ENCODE measurements at regions not wholly inside any gene's neighbourhood (a gene's known extent, or its start where the extent isn't known, plus 50 kb on each side); places are given as distances from the start of the nearest gene placed in this dataset.
"Not testable (repeated sequence)": the region's sequence is repeated elsewhere in the genome, so short reads cannot be mapped to it uniquely, and the experiment has no call there.

GRCh38 chr5:118146824-118147223 is 841.5 kb downstream of the DTWD2 start:
- DNase-seq, result no peak

- no peak for DNase-seq
These were observed 843.8 kb downstream of the DTWD2 start for GRCh38 chr5:118144540-118144939.

GRCh38 chr5:118139361-118139760 is 849.0 kb downstream of the DTWD2 start:
- no peak for DNase-seq

DNA sequence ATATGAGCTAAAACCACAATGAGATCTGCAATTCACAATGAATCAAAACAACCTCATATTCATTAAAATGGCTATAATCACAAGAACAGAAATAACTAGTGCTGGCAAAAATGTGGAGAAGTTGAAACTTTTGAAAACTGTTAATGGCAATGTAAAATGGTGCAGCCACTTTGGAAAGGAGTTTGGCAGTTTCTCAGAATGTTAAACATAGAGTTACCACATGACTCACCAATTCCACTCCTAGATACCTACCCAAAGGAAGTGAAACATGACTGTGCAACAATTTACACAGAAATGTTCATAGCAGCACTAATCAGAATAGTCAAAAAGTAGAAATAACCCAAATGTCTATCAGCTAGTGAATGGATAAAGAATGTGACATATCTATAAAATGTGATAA is 862.2 kb downstream of the DTWD2 start:
- DNase-seq, result no peak

GRCh38 chr5:118125687-118126086 is 862.7 kb downstream of the DTWD2 start:
- no peak for DNase-seq

DNA sequence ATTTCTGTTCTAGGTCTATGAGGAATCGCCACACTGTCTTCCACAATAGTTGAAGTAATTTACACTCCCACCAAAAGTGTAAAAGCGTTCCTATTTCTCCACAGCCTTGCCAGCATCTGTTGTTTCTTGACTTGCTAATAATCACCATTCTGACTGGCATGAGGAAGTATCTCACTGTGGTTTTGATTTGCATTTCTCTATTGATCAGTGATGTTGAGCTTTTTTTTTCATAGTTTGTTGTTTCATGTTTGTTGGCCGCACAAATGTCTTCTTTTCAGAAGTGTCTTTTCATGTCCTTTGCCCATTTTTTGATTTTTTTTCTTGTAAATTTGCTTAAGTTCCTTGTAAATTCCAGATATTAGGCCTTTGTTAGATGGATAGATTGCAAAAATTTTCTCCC is 867.1 kb downstream of the DTWD2 start:
- no peak for DNase-seq

- DNase-seq, result no peak
These were observed 872.6 kb downstream of the DTWD2 start for GRCh38 chr5:118115791-118116190.

- no peak for DNase-seq
These were observed 876.4 kb downstream of the DTWD2 start for GRCh38 chr5:118111956-118112355.

- DNase-seq, result not testable (repeated sequence)
These were observed 881.1 kb downstream of the DTWD2 start for GRCh38 chr5:118107246-118107645.

DNA sequence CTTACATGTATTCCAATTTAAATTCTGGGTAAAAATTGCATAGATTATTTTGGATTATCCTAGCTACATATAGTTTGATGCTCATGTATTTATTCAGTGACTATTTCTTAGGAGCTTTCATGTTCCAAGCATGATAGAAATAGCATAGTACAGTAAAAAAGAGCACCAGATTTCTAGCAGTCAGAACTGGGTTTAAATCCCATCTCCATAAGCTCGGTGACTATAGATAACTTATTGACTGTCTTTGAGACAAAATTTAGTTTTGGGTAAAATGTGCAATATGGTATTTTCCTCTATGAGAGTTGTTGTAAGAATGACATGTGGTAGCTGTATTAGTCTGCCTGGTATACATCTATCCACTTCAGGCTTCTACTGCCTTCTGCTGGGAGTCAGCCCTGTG is 889.6 kb downstream of the DTWD2 start:
- DNase-seq, result no peak

DNA sequence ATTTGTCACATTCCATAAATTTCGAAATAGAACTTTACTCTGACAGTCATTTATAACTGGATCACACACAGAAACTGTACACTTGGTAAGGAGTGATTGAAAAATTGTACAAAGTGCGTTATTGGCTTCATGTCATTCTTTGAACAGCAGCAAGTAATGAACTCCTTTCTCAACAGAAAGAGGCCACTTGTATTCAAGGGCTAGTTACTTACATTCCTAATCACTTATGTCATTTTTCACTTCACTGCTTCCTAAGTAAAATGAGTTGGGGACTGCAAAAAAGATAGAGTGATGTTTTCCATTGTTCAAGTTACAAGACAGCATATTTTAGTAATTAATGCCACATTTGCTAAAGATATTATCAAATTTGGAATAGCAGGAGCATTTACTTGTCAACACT is 893.2 kb downstream of the DTWD2 start:
- DNase-seq, result no peak

GRCh38 chr5:118088448-118088847 is 899.9 kb downstream of the DTWD2 start:
- DNase-seq, result no peak

DNA sequence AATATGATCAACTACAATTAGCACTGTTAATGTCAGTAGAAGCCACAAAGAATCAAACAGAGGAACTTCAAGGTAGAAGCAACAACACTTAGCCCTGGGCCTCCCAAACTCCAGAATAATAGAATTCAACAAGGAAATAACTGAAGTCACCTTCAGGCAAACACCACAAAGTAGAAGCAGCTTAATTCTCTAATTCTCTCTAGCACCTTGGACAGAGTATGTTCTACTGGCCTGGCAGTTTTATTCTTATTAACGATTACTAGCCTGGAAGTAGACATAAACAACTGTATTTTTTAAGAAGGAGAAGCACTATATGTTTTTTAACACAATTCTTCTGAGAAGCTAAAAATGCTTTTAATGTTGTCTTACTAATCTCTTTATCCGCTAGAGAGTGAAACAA is 911.9 kb downstream of the DTWD2 start:
- no peak for DNase-seq

DNA sequence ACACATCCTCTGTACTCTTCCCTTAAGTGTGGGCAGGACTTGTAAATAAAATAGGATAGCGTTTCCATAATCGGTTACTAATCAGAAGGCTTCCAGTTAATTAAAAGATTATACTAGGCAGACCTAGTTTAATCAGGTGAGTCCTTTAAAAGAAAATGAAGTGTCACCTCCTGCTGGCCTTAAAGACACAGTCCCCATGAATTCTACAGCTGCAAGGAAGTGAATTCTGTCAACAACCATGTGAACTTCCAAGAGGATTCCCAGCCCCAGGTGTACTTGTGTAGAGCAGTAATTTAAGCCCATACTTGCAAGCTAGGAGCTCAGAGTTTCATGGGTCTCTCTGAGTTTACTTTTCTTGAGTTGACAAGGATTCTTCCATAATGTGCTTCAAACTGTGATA is 918.3 kb downstream of the DTWD2 start:
- no peak for DNase-seq

- no peak for DNase-seq
These were observed 918.9 kb downstream of the DTWD2 start for GRCh38 chr5:118069452-118069851.

GRCh38 chr5:118068886-118069285 is 919.5 kb downstream of the DTWD2 start:
- DNase-seq, result no peak

GRCh38 chr5:118063836-118064235 is 924.5 kb downstream of the DTWD2 start:
- not testable (repeated sequence) for DNase-seq

DNA sequence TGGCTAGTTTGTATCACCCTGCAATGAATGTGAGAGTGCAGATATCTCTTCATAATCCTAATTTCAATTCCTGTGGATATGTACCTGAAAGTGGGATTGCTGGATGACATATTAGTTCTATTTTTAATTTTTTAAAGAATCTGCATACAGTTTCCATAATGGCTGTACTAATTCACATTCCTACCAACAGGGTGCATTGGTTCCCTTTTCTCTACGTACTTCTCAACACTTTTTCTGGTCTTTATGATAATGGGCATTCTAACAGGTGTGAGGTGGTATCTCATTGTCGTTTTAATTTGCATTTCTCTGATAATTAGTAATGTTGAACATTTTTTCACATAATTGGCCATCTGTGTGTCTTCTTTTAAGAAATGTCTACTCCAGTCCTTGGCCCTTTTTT is 927.5 kb downstream of the DTWD2 start:
- no peak for DNase-seq

- no peak for DNase-seq
These were observed 935.8 kb downstream of the DTWD2 start for GRCh38 chr5:118052503-118052902.

GRCh38 chr5:118044169-118044568 is 944.2 kb downstream of the DTWD2 start:
- DNase-seq, result no peak

- DNase-seq, result no peak
These were observed 944.8 kb downstream of the DTWD2 start for GRCh38 chr5:118043531-118043930.

DNA sequence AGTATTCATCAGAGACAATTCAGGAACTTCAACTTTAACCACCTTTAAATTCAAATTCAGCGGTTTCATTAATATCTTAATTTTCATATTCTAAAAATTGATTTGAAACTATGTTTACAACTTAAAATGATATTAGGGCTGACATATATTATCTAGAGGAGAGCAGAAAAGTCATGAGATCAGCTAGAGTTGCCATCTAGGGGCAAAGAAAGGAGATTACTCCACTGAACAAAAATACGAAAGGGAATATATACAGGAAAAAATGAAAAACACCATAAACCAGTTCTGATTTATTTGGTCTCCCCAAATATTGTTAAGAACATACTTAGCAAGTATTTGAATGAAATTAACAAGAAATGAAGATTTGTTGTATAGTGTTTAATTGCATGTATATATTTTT is 946.3 kb downstream of the DTWD2 start:
- DNase-seq, result no peak

DNA sequence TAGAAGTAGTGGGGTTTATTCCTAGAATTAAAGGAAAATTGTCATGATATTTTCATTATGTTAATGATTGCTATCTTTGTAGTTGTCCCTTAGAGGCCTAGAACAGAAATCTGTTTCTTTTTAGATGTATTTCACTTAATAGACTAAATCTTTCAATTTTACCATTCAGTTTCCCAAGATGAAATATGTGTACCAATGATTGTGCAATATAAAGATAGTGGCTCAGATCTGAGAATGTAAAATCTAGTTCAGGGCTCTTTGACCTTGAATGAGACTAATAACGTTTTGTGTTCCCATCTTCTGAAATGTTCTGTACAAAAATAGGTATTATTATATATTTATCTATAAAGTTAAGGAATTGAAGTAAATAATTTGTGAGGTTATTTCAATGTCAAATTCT is 947.9 kb downstream of the DTWD2 start:
- no peak for DNase-seq

GRCh38 chr5:118033686-118034338 is 954.5 kb downstream of the DTWD2 start:
- no peak for DNase-seq

- DNase-seq, result no peak
These were observed 958.5 kb downstream of the DTWD2 start for GRCh38 chr5:118029807-118030206.

- DNase-seq, result no peak
These were observed 966.3 kb downstream of the DTWD2 start for GRCh38 chr5:118022062-118022461.

Measured in NCI-H2107 (cell line).